Keratinocyte (primary cell): ENCODE measurements at regions not wholly inside any gene's neighbourhood (a gene's known extent, or its start where the extent isn't known, plus 50 kb on each side); places are given as distances from the start of the nearest gene placed in this dataset.

Source experiments
- DNase-seq: peaks from one replicate; pipeline ENCODE4 v3.0.0-alpha.2; 2011; ENCODE audit warnings: low read depth, missing footprints, low spot score
- FAIRE-seq: peaks from 2 replicates; lab custom pipeline; 2011; peaks lifted over from hg19 to GRCh38; lab: Jason Lieb, UNC
- H2AFZ ChIP-seq: 2 replicates; pipeline ENCODE4 v1.6.0; 2012; ENCODE audit warnings: low read length, control low read depth, inconsistent platforms; ENCODE audit not compliant: control insufficient read depth
- H3K27ac ChIP-seq: 2 replicates; pipeline ENCODE4 v1.5.1; 2011; ENCODE audit warnings: low read length; ENCODE audit not compliant: control insufficient read depth, insufficient read depth
- H3K27me3 ChIP-seq: 3 replicates; pipeline ENCODE4 v1.6.0; 2011; ENCODE audit warnings: low read length; ENCODE audit not compliant: control insufficient read depth, insufficient read depth; ENCODE audit errors: extremely low read depth
- H3K36me3 ChIP-seq, 2 experiments: 2 replicates in 1 of 2; 3 replicates in 1 of 2; pipeline ENCODE4 v1.5.1; 2011; ENCODE audit warnings: low read length in 2 of 2, mild to moderate bottlenecking in 1 of 2; ENCODE audit not compliant: control insufficient read depth in 2 of 2, insufficient read depth in 2 of 2; ENCODE audit errors: extremely low read depth in 1 of 2
- H3K4me1 ChIP-seq: 3 replicates; pipeline ENCODE4 v1.5.1; 2011; ENCODE audit warnings: low read length; ENCODE audit not compliant: control insufficient read depth, insufficient read depth; ENCODE audit errors: extremely low read depth
- H3K4me2 ChIP-seq: 3 replicates; pipeline ENCODE4 v1.6.0; 2011; ENCODE audit warnings: low read depth, low read length; ENCODE audit not compliant: control insufficient read depth, insufficient read depth; ENCODE audit errors: extremely low read depth
- H3K4me3 ChIP-seq, 3 experiments: fragments of 200-600 bp in 1 of 3; sonication (generic) in 1 of 3; 2 replicates in 2 of 3; 3 replicates in 1 of 3; pipeline ENCODE4 v1.5.1; 2011 to 2016; ENCODE audit warnings: low read length in 3 of 3, mild to moderate bottlenecking in 3 of 3, control low read depth in 2 of 3, inconsistent platforms in 1 of 3, low read depth in 1 of 3, mixed read lengths in 1 of 3, mixed run types in 1 of 3, moderate library complexity in 1 of 3; ENCODE audit not compliant: control insufficient read depth in 2 of 3, insufficient read depth in 2 of 3; ENCODE audit errors: extremely low read depth in 1 of 3
- H3K79me2 ChIP-seq: 2 replicates; pipeline ENCODE4 v1.6.0; 2012; ENCODE audit warnings: low read length; ENCODE audit not compliant: control insufficient read depth, insufficient read depth
- H3K9ac ChIP-seq: 3 replicates; pipeline ENCODE4 v1.6.0; 2011; ENCODE audit warnings: low read length; ENCODE audit not compliant: control insufficient read depth, insufficient read depth; ENCODE audit errors: extremely low read depth
- H3K9me1 ChIP-seq: 3 replicates; pipeline ENCODE4 v1.6.0; 2011; ENCODE audit warnings: low read length; ENCODE audit not compliant: control insufficient read depth, insufficient read depth; ENCODE audit errors: extremely low read depth
- H3K9me3 ChIP-seq: 2 replicates; pipeline ENCODE4 v1.5.1; 2012; ENCODE audit warnings: low read depth, low read length; ENCODE audit not compliant: control insufficient read depth
- H4K20me1 ChIP-seq: 3 replicates; pipeline ENCODE4 v1.6.0; 2011; ENCODE audit warnings: low read length; ENCODE audit not compliant: control insufficient read depth, insufficient read depth; ENCODE audit errors: extremely low read depth
- EZH2 ChIP-seq: IDR thresholded peaks from one replicate; pipeline ENCODE4 v1.6.1; 2012; ENCODE audit warnings: inconsistent platforms, mild to moderate bottlenecking, low read length, moderate library complexity
- dilution Hi-C: fragments of 300-500 bp; cut with MboI; formaldehyde crosslinking; loops from one replicate; pipeline ENCODE4 v1.7.0; 2020; ENCODE audit warnings: low sequenced_read_pairs; ENCODE audit not compliant: extremely low pct_ligation_motif_present
- TF ChIP-seq, protein P1 (sequence below), 3 experiments: IDR thresholded peaks in 1 of 3; conservative IDR thresholded peaks in 1 of 3; optimal IDR thresholded peaks in 1 of 3; 2 replicates in 2 of 3; 3 replicates in 1 of 3; pipeline versions ENCODE3 to v1.5.1; 2011; ENCODE audit warnings: low read length in 3 of 3, mild to moderate bottlenecking in 3 of 3, moderate library complexity in 2 of 3, control low read depth in 1 of 3, inconsistent platforms in 1 of 3; ENCODE audit not compliant: insufficient read depth in 2 of 3; ENCODE audit errors: extremely low read depth in 1 of 3

DNA sequence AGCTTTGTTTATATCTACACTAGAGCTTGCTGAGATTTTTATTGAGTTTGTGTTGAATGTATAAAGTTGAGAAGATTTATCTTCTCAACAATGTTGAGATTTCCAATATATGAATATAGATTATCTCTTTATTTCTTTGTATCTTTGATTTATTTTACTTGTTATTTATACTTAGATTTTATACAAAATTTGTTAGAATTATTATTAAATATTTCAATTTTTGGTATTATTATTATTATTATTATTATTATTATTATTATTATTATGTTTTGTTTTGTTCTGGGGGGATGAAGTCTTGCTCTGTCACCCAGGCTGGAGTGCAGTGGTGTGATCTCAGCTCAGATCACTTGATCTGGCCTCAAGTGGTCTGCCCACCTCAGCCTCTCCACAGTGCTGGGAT is 322.5 kb downstream of the PPARGC1A start:
- dilution Hi-C loops: no loop called here
- DNase-seq (no peak), FAIRE-seq (no peak)
- H3K9me3 ChIP-seq: no peaks in the 10 kb centered on the region
- no peaks in the 10 kb centered on the region for H3K36me3 ChIP-seq
- no peak overlapping the region for H3K9ac ChIP-seq
- H3K79me2 ChIP-seq: no peaks in the 10 kb centered on the region
- H3K4me3 ChIP-seq: no peak overlapping the region
- H4K20me1 ChIP-seq: no peaks in the 10 kb centered on the region
- TF ChIP-seq EZH2: no peak
- TF ChIP-seq, protein P1, sequence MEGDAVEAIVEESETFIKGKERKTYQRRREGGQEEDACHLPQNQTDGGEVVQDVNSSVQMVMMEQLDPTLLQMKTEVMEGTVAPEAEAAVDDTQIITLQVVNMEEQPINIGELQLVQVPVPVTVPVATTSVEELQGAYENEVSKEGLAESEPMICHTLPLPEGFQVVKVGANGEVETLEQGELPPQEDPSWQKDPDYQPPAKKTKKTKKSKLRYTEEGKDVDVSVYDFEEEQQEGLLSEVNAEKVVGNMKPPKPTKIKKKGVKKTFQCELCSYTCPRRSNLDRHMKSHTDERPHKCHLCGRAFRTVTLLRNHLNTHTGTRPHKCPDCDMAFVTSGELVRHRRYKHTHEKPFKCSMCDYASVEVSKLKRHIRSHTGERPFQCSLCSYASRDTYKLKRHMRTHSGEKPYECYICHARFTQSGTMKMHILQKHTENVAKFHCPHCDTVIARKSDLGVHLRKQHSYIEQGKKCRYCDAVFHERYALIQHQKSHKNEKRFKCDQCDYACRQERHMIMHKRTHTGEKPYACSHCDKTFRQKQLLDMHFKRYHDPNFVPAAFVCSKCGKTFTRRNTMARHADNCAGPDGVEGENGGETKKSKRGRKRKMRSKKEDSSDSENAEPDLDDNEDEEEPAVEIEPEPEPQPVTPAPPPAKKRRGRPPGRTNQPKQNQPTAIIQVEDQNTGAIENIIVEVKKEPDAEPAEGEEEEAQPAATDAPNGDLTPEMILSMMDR (optimal IDR thresholded peaks at IDR 0.05 in 1 of 3, IDR thresholded peaks at IDR 0.05 in 1 of 3, conservative IDR thresholded peaks at IDR 0.05 in 1 of 3; ENCODE audit: extremely low read depth in 1 of 3, insufficient read depth in 2 of 3, low read length in 3 of 3): no peak
- H3K9me1 ChIP-seq: no peaks in the 10 kb centered on the region
- H3K27ac ChIP-seq: no peak overlapping the region
- H3K27me3 ChIP-seq: no peaks in the 10 kb centered on the region
- no peak overlapping the region for H3K4me2 ChIP-seq
- no peaks in the 10 kb centered on the region for H3K4me1 ChIP-seq
- H2AFZ ChIP-seq: no peak overlapping the region

DNA sequence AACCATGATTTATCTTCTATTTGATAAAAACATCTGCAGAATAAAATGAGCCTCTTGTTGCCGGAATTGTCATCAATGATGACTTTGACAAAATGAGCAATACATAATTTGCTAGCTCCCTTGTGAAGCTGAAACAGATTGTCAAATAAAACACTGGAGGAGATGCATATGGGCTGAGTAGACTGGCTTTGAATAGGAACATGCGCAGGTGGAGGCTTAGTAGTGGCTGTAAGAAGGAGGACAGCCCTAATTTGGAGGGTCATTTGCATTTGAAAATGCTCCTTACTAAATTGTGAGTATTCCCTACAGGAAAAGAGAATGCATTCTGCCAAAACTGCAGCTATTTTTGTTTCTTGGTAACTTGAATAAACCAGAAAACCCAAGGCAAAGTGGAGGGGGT is 329.1 kb downstream of the PPARGC1A start:
- dilution Hi-C loops: no loop called here
- Histone ChIP-seq H3K36me3 (no peaks in the 10 kb centered on the region), H3K27me3 (no peaks in the 10 kb centered on the region), H3K9me1 (no peaks in the 10 kb centered on the region), H3K4me3 (no peak overlapping the region), H3K79me2 (no peaks in the 10 kb centered on the region), H2AFZ (no peak overlapping the region), H3K9ac (no peak overlapping the region), H3K4me2 (no peak overlapping the region), H3K27ac (no peak overlapping the region), H4K20me1 (no peaks in the 10 kb centered on the region), H3K4me1 (no peaks in the 10 kb centered on the region), H3K9me3 (no peaks in the 10 kb centered on the region)
- DNase-seq (no peak), FAIRE-seq (no peak)
- no peak for TF ChIP-seq EZH2
- TF ChIP-seq, protein P1 (optimal IDR thresholded peaks at IDR 0.05 in 1 of 3, IDR thresholded peaks at IDR 0.05 in 1 of 3, conservative IDR thresholded peaks at IDR 0.05 in 1 of 3; ENCODE audit: extremely low read depth in 1 of 3, insufficient read depth in 2 of 3, low read length in 3 of 3): no peak
